Heart right ventricle (tissue), 16 donors: ENCODE measurements at regions not wholly inside any gene's neighbourhood (a gene's known extent, or its start where the extent isn't known, plus 50 kb on each side); places are given as distances from the start of the nearest gene placed in this dataset.

Experiments
- ATAC-seq, 8 donors: fragments of 200-7000 bp; cut with Tn5 transposase; one replicate each; pipeline ENCODE4 v1.9.1; 2020; ENCODE audit warnings: mild to moderate bottlenecking in 8 of 8, moderate library complexity in 8 of 8, moderate number of reproducible peaks in 1 of 8
- DNase-seq, 2 donors: peaks; one replicate each; pipeline ENCODE4 v3.0.0-alpha.2; 2020
- H3K27ac ChIP-seq, 10 donors: fragments of 200-600 bp; sonication (generic) in 2 of 10; one replicate each; pipeline versions ENCODE4 v1.5.0 to v1.8.0; 2020 to 2022; ENCODE audit warnings: mild to moderate bottlenecking in 3 of 10
- H3K27me3 ChIP-seq, 7 donors: fragments of 200-600 bp; one replicate each; pipeline ENCODE4 v1.8.0; 2021 to 2022; ENCODE audit warnings: mild to moderate bottlenecking in 2 of 7
- H3K36me3 ChIP-seq, 9 donors: fragments of 200-600 bp; sonication (generic) in 1 of 9; one replicate each; pipeline versions ENCODE4 v1.5.0 to v1.8.0; 2020 to 2022; ENCODE audit warnings: mild to moderate bottlenecking in 2 of 9
- H3K4me1 ChIP-seq, 9 donors: fragments of 200-600 bp; sonication (generic) in 1 of 9; one replicate each; pipeline versions ENCODE4 v1.5.0 to v1.8.0; 2020 to 2022; ENCODE audit warnings: mild to moderate bottlenecking in 4 of 9
- H3K4me3 ChIP-seq, 10 donors: fragments of 200-600 bp; sonication (generic) in 2 of 10; one replicate each; pipeline versions ENCODE4 v1.5.0 to v1.8.0; 2020 to 2022; ENCODE audit warnings: mild to moderate bottlenecking in 7 of 10, moderate library complexity in 2 of 10
- H3K9me3 ChIP-seq, 11 donors: fragments of 200-600 bp in 10 of 11; sonication (generic) in 2 of 11; one replicate each; pipeline versions ENCODE4 v1.5.0 to v1.8.0; 2013 to 2022; ENCODE audit warnings: mild to moderate bottlenecking in 2 of 11, control low read depth in 1 of 11, moderate library complexity in 1 of 11
- CTCF ChIP-seq, 9 donors: fragments of 200-600 bp; sonication (generic) in 2 of 9; IDR thresholded peaks; one replicate each; pipeline versions ENCODE4 v1.5.0 to v1.8.0; 2021 to 2022; ENCODE audit warnings: antibody characterized with exemption in 9 of 9, mild to moderate bottlenecking in 5 of 9, moderate library complexity in 1 of 9
- WGBS, 2 donors: extraction: QIAGEN DNeasy Blood & Tissue Kit; methylation state at CpG; one replicate each; pipeline ENCODE4 v1.1.7; 2013; ENCODE audit warnings: inconsistent platforms in 1 of 2; 5-methylcytosine and 5-hydroxymethylcytosine counted together
- intact Hi-C, 10 donors: fragments of 100-400 bp; cut with DNase I; formaldehyde crosslinking; loops; one replicate each; pipeline versions ENCODE4 v1.11.1 to v1.14.2; 2022
- donor health status: Arrhythmogenic right ventricular cardiomyopathy.
- donor health status: ischemic (EF 13 %, LVEDD 7.1; RV severe dilation, severe dysfunction).
- donor health status: healthy with polysubstance abuse.
- donor health status: DM: no; HTN: yes; CAD: no.
- donor health status: DM: no; HTN: no; CAD: no.
- donor health status: ischemic (EF 25% LVEDD 6.9; RV normal size, moderate dysfunction).
- donor health status: ischemic (EF 25% LVEDD 5.7; RV mildly dilated, moderate dysfunction).
- donor health status: healthy.
- donor health status: DM: yes; HTN: yes; CAD: no.
- donor health status: Ischemic cardiomyopathy.
- donor health status: ischemic (EF 35%, LVEDD 5.7; RV mildly dilated, moderate dysfunction).
- donor health status: nonischemic (EF 11% LVEDD 7.7; RV severe dilation, severe dysfunction).
- donor health status: DM: yes; HTN: yes; CAD: no.
- donor health status: PGD.
- donor health status: ischemic (EF 29% LVEDD 5.4; RV normal size, mild dysfunction).
- donor health status: nonischemic (EF 23%, LVEDD 6.1; RV moderate dilation, normal function).

DNA sequence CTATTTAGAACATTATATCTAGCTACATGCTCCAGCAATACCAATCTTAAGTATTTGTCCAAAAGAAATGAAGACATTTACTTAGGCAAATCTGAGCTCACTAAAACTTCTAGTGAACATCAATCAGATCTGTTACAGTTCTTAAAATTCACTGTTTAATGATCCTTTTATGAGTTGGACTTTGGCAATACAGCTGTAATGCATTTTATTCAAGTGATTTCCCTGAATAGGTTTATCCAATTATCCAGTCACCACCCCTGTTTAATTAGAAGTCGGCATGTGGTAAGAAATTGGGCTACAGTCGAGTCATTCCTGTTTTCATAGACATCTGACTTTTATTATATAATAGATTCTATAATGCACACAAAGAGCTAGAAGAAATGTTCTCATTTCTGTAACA lies 1029.0 kb upstream of the TENM4 start:
- no peaks in the 10 kb centered on the region for H3K4me1 ChIP-seq
- DNase-seq = no peak
- H3K9me3 ChIP-seq = peaks cover 0 to 9% (median 0%) of the 10 kb centered on the region in 11 donors
- no peaks in the 10 kb centered on the region for H3K36me3 ChIP-seq
- no peak overlapping the region for H3K27ac ChIP-seq
- H3K27me3 ChIP-seq = no peaks in the 10 kb centered on the region
- no peak overlapping the region for H3K4me3 ChIP-seq
- WGBS, 2 donors = 69 to 77% methylated on average over 2 of the region's 2 CpGs
- intact Hi-C loops = no loop called here
- no peak for ATAC-seq
- no peak for TF ChIP-seq CTCF (IDR thresholded peaks at IDR 0.05)

GRCh38 chr11:80466570-80466969 lies 1025.7 kb upstream of the TENM4 start:
- no peaks in the 10 kb centered on the region for H3K27me3 ChIP-seq
- intact Hi-C loops = no loop called here
- H3K4me1 ChIP-seq = no peaks in the 10 kb centered on the region
- no peak for TF ChIP-seq CTCF (IDR thresholded peaks at IDR 0.05)
- H3K36me3 ChIP-seq = no peaks in the 10 kb centered on the region
- WGBS, 2 donors = 89 to 91% methylated on average over 1 of the region's 1 CpG
- peaks cover 0 to 9% (median 0%) of the 10 kb centered on the region in 11 donors for H3K9me3 ChIP-seq
- no peak overlapping the region for H3K4me3 ChIP-seq
- DNase-seq = no peak
- ATAC-seq = no peak
- H3K27ac ChIP-seq = no peak overlapping the region

DNA sequence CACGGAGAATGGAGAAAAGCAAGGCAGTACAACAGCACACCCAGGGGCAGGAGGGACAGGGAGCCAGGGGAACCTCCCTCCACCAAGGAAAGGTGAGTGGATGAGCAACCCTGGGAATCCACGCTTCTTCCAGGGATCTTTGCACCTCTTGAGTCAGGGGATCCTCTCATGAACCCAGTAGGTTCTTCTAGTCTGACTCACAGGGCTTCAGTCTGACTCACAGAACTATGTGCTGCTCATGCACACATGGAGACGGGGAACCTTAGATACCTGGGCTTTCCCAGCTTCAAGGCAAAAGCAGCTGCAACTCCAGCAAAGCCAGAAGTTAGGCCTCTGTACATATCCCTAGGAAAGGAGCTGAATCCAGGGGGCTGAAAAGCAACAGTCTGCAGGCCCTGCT lies 1021.4 kb upstream of the TENM4 start:
- DNase-seq (no peak), ATAC-seq (no peak)
- intact Hi-C loops = no loop called here
- H3K27me3 ChIP-seq = no peaks in the 10 kb centered on the region
- peaks cover 0 to 9% (median 0%) of the 10 kb centered on the region in 11 donors for H3K9me3 ChIP-seq
- H3K27ac ChIP-seq = no peak overlapping the region
- TF ChIP-seq CTCF (IDR thresholded peaks at IDR 0.05) = no peak
- no peaks in the 10 kb centered on the region for H3K36me3 ChIP-seq
- H3K4me3 ChIP-seq = no peak overlapping the region
- 84 to 96% methylated on average over 3 of the region's 3 CpGs for WGBS, 2 donors
- H3K4me1 ChIP-seq = no peaks in the 10 kb centered on the region

GRCh38 chr11:80458376-80458775 lies 1017.5 kb upstream of the TENM4 start:
- WGBS, 2 donors = 66 to 69% methylated on average over 3 of the region's 3 CpGs
- no peak overlapping the region for H3K4me3 ChIP-seq
- H3K4me1 ChIP-seq = no peaks in the 10 kb centered on the region

More at GRCh38 chr11:80458376-80458775, 1017.5 kb upstream of the TENM4 start:
- H3K27ac ChIP-seq = no peak overlapping the region
- H3K9me3 ChIP-seq = no peaks in the 10 kb centered on the region
- no peak for DNase-seq
- intact Hi-C loops = no loop called here
- H3K36me3 ChIP-seq = no peaks in the 10 kb centered on the region
- no peak for TF ChIP-seq CTCF (IDR thresholded peaks at IDR 0.05)
- no peak for ATAC-seq
- H3K27me3 ChIP-seq = no peaks in the 10 kb centered on the region
